DMS79 (cell line): ENCODE measurements at regions not wholly inside any gene's neighbourhood (a gene's known extent, or its start where the extent isn't known, plus 50 kb on each side); places are given as distances from the start of the nearest gene placed in this dataset.
A peak's percentile ranks its signal among the peaks of the same experiment; 100 is the strongest.
"Not testable (repeated sequence)": the region's sequence is repeated elsewhere in the genome, so short reads cannot be mapped to it uniquely, and the experiment has no call there.

Source experiments
- DNase-seq: peaks from one replicate; lab custom pipeline; 2025; lab: John Stamatoyannopoulos, UW

- DNase-seq = no peak
Measured at GRCh38 chr6:148602136-148602535, 144.7 kb upstream of the UST start.

DNA sequence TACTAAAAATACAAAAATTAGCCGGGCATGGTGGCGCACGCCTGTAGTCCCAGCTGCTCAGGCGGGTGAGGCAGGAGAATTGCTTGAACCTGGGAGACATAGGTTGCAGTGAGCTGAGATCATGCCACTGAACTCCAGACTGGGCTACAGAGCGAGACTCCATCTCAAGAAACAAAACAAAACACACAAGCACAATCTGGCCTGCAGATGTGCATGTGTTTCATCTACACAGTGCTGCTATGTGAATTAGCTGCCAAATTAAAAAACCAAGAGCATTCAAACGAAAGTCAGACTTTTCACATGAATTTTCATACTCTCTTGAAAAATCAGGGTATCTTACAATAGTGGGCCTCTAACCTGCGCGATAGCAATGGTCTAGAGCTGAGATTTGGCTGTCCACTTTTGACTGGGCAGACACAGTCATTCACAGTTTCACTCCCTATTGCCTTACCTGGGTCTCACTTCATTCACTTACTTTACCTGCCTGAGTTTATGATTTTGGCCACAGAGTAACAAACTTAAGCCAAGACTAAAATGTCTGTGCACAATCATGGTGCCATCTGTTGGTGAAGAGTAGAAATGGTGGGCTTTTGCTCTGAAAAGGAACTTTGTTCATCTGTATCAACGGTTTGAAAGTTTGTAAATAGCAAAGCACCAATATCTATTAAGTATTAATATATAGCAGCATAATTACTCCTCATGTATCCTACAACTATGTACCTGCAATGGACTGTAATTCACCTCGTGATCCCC lies 138.5 kb upstream of the UST start:
- DNase-seq = no peak

DNA sequence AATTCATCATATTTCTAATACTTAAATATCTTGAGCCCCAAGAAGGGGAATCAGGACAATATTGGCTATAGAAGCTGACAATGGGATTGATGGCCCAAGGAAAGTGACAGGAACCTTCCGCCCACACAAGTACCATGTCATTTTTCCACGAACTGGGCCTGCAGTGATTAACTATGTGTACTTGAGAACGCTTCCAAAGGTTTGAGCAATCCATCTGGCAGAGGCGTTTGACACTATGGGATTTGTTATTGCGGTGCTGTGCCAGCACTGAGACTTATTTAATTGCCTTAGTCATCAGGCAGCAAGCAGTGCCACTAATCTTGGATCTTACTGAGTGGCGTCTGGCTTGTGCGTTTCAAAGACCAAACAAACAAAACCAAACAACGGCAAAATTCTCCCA lies 135.6 kb upstream of the UST start:
- no peak for DNase-seq

GRCh38 chr6:148612043-148612442 lies 134.8 kb upstream of the UST start:
- no peak for DNase-seq

DNA sequence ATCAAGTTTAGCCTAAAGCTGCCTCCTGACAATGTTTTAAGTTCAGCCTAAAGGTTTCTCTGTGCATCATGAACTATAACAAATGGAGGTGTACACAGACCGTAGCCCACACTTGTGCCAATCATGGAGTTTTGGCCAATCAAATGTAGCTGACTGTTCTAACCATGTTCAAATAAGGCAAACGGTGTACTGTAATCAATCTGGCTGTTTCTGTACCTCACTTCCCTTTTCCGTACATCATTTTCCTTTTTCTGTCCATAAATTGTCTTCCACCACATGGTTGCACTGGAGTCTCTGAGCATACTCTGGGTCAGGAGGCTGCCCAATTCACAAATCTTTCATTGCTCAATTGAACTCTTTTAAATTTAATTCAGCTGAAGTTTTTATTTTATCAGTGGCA lies 132.2 kb upstream of the UST start:
- no peak for DNase-seq

- DNase-seq = no peak
Measured at GRCh38 chr6:148616841-148617240, 130.0 kb upstream of the UST start.

DNA sequence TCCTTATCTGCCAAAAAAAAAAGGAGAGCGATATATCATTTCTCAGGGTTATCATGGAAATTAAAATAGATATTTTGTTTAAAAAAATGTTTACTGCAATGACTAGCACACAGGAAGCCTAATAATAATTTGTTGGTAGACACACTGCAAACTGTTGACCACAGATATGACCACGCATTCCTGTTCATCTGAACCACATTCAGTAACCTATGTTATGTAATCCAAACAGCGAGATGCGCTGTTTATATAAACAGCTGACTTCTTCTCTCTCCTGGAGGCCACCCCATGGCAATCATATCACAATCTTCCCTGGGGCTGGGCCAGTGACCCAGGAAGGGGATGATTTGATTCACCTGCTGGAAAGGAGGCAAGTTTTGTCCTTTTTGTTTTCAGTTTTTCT lies 129.3 kb upstream of the UST start:
- no peak for DNase-seq

- DNase-seq = no peak
Measured at GRCh38 chr6:148619891-148620290, 126.9 kb upstream of the UST start.

GRCh38 chr6:148620579-148621298 lies 126.1 kb upstream of the UST start:
- no peak for DNase-seq

GRCh38 chr6:148625609-148626008 lies 121.2 kb upstream of the UST start:
- no peak for DNase-seq

- DNase-seq = peak; percentile 45
Measured at GRCh38 chr6:148628251-148628650, 118.6 kb upstream of the UST start.

DNA sequence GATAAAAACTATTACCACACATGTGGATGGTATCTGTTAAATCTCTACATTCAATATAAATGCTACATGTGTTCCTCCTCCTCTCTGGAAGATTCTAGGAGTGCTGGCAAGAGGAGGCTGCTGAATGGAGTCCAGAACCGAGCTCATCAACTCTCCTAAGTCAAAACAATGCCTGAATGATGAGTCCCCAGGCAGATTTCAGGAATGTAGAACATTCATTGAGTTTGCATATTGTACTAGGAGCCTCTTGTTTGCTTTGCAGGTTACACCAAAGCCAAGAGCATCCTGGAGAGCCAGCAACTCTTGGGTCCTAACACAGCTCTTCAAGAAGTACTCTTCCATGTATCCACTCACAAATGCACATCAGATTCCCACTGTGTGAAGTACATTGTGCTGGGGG lies 117.6 kb upstream of the UST start:
- peak; percentile 61 for DNase-seq

DNA sequence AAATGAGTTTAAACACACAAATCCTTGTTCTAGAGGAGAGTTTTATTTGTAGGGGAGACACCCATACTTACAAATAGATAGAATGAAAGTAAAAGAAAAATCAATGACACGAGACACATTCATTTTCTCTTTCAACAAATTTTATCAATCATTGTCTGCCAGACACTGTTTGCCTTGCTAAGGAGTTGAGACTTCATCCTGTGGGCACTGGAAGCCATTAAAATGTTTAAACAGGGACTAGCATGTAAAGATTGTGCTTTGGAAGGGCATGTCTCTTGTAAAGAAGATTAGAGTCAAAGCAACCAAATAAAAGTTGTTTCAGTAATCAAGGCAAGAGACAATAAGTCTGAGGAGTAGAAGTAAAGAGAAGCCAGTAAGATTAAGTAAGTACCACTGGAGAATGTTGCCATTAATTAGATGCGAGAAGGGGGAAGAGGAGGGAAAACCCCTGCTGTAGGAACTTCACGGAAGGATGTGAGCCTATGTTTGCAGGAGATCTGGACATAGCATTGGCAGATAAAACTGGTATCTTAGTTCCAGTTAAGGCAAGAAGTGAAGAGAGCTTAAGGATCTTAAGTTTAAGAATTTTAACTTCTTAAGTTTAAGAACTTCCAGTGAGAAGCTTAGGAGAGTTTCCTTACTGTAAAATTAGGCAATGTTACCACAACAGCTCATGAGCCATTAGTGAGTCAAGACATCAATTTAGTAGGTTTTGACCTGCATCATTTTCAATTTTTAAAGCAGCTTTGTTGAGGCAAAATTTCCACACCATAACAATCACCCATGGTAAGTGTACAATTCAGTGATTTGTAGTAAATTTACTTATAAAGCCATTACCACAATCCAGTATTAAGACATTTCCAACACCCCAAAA lies 117.0 kb upstream of the UST start:
- no peak for DNase-seq

GRCh38 chr6:148635070-148635743 lies 111.6 kb upstream of the UST start:
- no peak for DNase-seq

GRCh38 chr6:148641836-148642235 lies 105.0 kb upstream of the UST start:
- not testable (repeated sequence) for DNase-seq

DNA sequence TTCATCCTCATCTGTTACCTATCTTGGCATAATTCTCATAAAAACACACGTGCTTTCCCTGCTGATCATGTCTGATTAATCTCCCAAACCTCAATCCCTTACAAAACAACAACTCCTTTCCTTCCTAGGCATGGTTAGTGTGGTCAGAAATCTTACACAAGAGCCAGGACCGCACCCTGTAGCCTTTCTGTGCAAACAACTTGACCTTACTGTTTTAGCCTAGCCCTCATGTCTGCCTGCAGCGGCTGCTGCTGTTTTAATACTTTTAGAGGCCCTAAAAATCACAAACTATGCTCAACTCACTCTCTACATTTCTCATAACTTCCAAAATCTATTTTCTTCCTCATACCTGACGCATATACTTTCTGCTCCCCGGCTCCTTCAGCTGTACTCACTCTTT lies 103.6 kb upstream of the UST start:
- DNase-seq = not testable (repeated sequence)

DNA sequence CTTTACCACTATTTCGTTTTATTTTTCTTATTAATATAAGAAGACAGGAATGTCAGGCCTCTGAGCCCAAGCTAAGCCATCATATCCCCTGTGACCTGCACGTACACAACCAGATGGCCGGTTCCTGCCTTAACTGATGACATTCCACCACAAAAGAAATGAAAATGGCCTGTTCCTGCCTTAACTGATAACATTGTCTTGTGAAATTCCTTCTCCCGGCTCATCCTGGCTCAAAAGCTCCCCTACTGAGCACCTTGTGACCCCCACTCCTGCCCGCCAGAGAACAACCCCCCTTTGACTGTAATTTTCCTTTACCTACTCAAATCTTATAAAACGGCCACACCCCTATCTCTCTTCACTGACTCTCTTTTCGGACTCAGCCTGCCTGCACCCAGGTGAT lies 101.8 kb upstream of the UST start:
- DNase-seq = not testable (repeated sequence)

GRCh38 chr6:148648754-148649453 lies 97.9 kb upstream of the UST start:
- no peak for DNase-seq

DNA sequence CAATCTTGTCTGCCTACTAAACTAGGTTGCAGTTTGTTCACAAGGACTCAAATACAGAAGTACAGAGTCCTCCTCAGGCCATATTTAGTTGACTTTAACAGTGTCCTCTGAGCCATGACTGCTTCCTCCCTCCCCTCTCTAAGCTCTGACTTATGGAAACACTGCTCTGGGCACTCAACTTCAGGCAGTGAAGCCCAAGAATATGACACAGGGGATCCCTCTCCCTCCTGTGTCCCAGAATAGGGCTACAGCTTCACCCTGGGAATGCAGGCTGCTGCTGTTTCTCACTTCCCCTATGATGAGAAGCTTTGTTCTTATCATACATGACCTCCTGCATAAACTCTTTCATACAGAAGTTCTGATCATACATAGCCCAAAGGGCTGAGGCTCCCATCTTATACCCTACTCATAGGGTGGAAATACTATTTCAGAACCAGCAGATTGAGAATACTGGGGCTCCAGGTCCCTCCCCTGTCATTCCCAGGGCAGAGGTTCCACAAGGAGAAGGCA lies 97.3 kb upstream of the UST start:
- DNase-seq = no peak

DNA sequence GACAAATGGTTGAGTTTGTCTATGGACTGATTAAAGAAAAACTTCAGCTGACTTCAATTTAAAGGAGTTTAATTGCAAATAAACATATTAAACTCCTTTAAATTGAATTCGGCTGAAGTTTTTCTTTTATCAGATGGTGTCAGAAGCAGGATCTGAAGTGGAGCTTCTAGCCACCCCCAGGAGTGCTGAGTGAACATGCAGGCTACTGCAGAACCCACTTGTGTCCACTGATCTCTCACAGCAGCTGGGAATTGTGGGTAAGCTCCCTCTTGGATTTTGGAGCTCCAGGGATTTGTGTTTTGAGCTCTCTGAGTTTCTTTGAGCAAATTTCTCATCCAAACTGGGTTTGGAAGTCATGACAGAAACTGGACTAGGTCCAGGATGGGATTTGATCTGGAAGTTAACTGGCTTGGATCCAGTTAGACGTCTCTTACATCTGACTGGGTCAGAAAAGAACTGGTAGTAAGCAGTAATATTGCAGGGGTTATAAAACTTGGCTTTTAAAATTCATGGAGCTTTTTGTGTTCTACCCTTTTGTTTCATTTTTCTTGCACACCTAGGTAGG lies 95.8 kb upstream of the UST start:
- no peak for DNase-seq

DNA sequence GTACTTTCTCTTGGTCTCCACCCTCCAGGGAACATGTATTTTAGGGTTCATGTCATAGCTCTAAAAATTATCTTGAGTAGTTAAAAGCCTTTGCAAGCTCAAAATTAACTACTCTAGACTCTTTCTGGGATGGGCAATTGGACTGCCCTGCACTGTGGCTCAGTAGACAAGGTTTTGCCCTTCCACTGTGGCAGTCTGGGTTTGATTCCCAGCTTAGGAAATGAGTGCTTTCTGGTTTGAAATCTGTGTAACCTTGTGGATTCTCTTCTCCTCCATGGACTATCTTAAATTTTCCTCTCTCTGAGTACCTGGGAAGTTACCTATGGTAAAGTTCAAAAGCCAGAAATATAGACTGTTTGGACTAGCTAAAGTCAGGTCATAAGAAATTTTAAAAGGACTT lies 94.6 kb upstream of the UST start:
- DNase-seq = no peak
